Inferior parietal cortex (tissue), 1 donor: ENCODE measurements at regions not wholly inside any gene's neighbourhood (a gene's known extent, or its start where the extent isn't known, plus 50 kb on each side); places are given as distances from the start of the nearest gene placed in this dataset.
"Not testable (repeated sequence)": the region's sequence is repeated elsewhere in the genome, so short reads cannot be mapped to it uniquely, and the experiment has no call there.

ENCODE experiments used
- DNase-seq: peaks from one replicate; pipeline ENCODE4 v3.0.0-alpha.2; 2016; ENCODE audit errors: extremely low spot score

GRCh38 chr4:160481696-160482690 lies 1379.1 kb downstream of the RAPGEF2 start:
- DNase-seq = not testable (repeated sequence)

DNA sequence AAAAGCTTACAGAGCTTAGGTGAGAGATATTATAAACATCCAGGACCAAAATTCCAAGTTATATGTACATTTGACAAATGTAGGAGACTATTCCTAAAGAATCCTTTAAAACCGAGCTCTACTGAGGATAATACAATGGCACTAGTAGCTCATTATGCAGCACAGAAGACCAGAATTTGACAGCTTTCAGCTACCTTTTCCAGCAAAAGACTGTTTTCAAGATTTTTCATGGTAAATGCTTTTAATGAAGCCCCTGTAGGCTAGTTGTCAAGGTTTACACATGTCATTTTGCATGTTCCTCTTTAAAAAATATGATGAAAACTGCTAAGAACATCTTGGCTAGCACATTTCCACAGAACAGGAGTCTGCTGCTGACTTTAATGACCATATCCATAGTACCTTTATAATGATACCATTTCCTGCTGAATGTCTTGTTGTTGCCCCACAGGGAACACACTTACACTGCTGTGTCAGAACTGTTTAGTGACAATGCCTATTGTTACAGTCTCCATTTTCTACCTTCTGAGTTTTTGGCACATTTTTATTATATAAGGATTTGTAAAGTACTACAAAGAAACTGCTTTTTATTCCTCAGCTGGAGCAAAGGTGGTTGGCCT lies 1382.3 kb downstream of the RAPGEF2 start:
- DNase-seq = no peak

DNA sequence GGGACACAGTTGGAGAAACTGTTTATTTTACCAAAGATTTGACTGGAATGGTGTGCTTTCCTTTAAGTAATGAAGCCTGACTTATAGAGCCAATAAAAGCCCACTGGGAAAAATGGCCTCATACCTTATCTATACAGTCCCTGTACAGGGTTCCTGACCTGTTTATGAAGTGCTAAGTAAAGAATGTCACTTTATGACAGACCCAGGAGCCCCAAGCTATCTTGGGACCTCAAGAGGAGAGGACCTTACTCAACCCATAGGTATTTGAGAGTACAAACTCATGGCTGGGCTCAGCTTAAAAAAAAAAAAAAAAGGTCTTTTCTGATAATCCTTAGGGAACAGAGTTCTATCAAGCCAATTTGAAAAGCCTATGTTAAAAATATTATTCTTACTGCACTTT lies 1389.3 kb downstream of the RAPGEF2 start:
- no peak for DNase-seq

- DNase-seq = no peak
These were observed 1390.3 kb downstream of the RAPGEF2 start for GRCh38 chr4:160493206-160493605.

DNA sequence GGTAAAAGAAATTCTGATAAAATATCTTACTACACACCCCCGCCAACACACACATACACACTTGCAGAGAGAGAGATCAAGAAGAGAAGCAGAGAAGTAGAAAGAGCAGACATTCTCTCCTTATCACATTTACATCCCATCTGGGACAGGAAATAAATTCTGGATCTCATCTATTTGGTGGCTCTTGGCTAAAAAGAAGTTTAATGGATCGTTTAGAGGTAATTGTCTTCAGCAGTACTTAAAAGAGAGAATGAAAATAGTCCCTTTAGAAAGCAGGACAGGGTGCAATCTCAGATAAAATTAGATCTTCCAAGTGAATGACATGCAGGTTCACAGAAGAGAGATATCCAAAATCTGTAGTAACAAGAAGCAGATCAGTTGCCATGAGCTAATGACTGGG lies 1392.5 kb downstream of the RAPGEF2 start:
- no peak for DNase-seq

GRCh38 chr4:160498211-160498610 lies 1395.3 kb downstream of the RAPGEF2 start:
- no peak for DNase-seq

GRCh38 chr4:160505724-160506123 lies 1402.8 kb downstream of the RAPGEF2 start:
- no peak for DNase-seq

GRCh38 chr4:160510928-160511327 lies 1408.0 kb downstream of the RAPGEF2 start:
- no peak for DNase-seq

GRCh38 chr4:160514126-160514525 lies 1411.2 kb downstream of the RAPGEF2 start:
- DNase-seq = no peak

DNA sequence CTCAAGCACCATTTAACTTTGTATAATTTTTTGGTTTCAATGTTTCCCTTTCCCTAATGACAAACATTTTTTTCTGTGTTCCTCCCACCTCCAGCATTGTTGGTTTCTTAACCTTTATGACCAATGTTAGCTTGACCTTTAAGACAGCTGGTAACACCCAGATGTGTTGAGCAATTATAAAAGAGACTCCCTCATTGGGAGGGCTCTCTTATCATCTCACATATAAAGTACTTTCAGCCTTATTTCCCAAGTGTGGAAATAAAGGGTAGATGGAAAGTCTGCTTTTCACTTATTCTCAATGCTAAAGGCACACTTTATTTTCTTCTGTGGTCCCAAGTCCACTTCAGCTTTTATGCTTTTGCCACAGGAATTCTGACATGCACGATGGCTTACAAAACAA lies 1420.4 kb downstream of the RAPGEF2 start:
- no peak for DNase-seq

DNA sequence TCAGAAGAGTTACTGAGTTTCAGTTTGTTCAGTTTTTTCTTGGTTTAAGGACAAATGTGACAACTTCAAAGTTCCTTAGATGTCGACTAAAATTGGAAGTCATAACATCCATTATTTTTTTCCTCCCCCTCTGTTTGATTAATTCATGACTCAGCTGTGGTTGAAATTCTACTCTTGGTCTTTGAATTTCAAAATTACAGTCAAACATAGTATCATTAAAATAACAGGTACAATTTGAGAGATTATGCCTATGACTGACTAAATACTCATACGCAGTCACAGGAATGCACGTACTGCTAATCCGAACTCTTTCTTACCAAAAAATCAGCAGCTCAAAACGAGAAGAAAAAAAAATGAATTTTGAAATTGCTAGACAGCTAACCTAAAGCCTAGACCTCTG lies 1434.8 kb downstream of the RAPGEF2 start:
- DNase-seq = no peak

DNA sequence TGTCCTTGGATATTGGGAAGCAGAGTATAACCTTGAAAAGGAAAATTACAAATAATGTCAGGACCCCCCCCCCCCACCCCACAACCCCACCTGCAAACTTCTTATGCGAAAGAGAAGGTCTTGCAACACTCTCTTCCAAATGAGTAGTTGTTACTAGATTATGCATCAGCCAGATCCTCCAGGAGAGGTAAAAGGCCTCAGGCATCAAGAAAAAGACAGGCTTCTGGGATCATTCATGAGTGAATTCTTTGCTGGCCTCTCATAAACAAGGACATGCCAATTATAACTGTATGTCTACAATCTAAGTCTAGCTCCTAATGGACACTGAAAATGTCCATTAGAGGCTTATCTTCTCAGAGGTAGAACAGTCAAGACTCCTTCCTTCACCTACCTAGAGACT lies 1443.3 kb downstream of the RAPGEF2 start:
- no peak for DNase-seq

DNA sequence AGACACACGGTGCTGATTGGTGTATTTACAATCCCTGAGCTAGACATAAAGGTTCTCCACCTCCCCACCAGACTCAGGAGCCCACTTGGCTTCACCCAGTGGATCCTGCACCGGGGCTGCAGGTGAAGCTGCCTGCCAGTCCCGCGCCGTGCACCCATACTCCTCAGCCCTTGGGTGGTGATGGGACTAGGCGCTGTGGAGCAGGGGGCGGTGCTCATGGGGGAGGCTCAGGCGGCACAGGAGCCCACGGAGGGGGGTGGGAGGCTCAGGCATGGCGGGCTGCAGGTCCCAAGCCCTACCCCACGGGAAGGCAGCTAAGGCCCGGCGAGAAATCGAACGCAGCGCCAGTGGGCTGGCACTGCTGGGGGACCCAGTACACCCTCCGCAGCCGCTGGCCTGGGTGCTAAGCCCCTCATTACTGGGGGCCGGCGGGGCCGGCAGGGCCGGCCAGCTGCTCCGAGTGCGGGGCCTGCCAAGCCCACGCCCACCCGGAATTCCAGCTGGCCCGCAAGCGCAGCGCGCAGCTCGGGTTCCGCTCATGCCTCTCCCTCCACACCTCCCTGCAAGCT lies 1447.2 kb downstream of the RAPGEF2 start:
- DNase-seq = not testable (repeated sequence)

DNA sequence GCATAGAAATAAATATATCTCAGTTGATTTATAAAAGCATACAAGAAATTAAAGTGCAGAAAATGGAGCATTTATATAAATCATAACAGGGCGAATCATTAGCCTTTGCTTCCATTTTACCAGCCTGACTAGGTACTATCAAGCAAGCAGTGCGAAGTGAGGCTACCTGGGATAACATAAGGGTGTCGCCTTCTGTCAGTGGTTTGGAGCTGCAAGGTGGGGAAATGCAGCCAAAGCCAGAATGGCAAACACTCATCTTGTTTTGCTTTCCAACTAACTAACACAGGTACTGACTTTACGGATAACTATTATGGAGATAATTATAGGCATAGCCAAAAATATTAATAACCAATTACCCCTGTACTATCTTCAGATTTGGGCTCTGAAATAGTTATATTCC lies 1459.8 kb downstream of the RAPGEF2 start:
- no peak for DNase-seq

GRCh38 chr4:160563552-160564282 lies 1460.8 kb downstream of the RAPGEF2 start:
- no peak for DNase-seq

DNA sequence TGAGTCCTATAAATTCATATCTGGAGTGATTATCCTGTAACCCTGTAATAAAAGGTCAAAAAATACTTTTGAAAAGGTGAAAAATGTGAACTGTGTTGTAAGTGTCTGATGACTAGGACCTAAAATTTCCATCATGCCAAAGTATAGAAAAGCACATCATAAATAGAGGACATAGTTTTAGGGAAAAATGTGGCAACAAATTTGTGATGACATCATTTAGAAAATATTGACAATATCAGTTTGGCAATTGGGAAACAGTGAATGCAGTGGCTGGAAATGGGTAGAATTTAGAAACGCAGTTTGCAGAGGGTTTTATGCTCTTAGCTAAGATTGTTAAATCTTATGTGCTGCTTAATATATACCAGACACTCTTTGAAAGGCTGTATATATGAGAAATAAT lies 1464.8 kb downstream of the RAPGEF2 start:
- DNase-seq = no peak

DNA sequence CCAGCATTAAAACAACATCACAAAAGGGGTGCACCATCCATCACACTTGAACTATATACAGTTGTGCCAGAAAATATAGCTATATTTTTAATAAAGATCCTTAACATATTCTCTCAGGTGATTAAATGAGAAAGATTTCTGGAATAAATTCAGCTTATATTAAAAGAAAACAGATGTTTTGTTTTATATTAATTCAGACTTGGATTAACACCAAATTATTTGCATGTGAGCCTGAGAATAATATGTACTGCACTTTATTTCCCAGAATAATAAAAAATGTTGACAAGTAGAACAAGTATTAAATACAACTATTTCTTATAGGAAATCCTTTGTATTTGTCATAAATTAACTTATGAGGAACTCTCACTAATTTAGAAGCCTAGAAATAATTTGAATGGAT lies 1467.4 kb downstream of the RAPGEF2 start:
- no peak for DNase-seq

- DNase-seq = not testable (repeated sequence)
These were observed 1471.4 kb downstream of the RAPGEF2 start for GRCh38 chr4:160574272-160574671.

DNA sequence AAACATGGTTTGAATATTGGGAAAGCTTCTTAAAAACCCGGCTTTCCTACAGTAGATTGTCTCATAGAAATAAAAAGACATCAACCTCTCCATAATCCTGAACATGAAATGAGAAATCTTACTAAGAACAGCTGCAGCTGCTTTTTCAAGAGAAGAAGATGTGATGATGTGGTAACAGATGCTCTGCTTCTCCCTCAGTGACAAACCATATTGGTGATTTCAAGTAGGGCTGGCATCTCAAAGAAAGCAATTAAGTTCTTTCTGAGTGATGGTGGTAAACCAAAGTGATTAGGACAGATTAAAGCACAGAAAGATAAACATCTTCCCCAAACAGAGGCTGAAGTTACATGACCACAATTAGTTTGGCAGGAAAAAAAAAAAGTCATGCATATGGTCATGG lies 1477.7 kb downstream of the RAPGEF2 start:
- peak; percentile 5 for DNase-seq

GRCh38 chr4:160592258-160592657 lies 1489.4 kb downstream of the RAPGEF2 start:
- DNase-seq = no peak

- DNase-seq = no peak
These were observed 1492.8 kb downstream of the RAPGEF2 start for GRCh38 chr4:160595646-160596045.

DNA sequence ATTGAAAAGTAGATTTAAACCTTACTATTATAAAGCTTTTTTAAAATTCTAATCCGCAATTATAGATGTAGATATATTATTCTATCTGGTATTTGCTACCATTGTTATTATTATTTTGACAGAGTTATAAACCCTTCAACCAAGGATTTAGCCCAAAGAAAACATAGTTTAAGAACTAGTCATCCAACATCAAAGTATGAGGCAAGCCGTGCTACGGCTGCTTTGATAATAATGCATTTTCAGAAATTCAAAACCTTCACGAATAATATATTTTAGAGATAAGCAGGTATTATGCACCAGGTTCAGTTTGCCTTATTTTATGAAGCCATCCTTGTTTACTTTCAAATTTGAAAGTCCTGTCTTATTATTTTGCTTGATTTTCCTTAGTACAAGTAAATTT lies 1501.7 kb downstream of the RAPGEF2 start:
- no peak for DNase-seq
